ENCODE measurements at regions not wholly inside any gene's neighbourhood (a gene's known extent, or its start where the extent isn't known, plus 50 kb on each side); places are given as distances from the start of the nearest gene placed in this dataset.
A peak's percentile ranks its signal among the peaks of the same experiment; 100 is the strongest.
"Not testable (repeated sequence)": the region's sequence is repeated elsewhere in the genome, so short reads cannot be mapped to it uniquely, and the experiment has no call there.

DNA sequence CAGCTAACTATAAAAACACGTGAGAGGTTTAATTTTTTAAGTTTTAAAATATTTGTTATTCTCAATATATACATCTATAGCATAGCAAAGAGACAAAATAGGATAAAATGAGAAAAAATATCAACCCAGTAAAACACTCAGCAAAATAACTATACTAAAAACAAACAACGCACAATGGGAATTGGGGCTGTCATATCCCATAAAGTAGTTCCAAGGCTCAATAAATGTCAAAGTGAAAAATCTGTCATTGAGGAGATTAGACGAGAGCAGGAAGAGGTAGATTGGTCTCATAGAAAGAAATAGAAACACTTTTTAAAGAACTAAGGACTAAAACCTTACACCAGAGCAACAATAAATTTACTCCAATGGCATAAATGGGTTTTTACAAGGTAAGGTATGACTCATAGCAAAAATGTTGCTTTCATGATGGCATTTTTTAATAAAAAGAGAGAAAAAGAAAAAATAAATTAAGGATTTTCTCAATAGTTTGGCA is 153.7 kb downstream of the EVA1A start:
- H3K4me3 ChIP-seq (ENCODE audit: low read depth, low read length) = no peak overlapping the region
- TF ChIP-seq, protein P1, sequence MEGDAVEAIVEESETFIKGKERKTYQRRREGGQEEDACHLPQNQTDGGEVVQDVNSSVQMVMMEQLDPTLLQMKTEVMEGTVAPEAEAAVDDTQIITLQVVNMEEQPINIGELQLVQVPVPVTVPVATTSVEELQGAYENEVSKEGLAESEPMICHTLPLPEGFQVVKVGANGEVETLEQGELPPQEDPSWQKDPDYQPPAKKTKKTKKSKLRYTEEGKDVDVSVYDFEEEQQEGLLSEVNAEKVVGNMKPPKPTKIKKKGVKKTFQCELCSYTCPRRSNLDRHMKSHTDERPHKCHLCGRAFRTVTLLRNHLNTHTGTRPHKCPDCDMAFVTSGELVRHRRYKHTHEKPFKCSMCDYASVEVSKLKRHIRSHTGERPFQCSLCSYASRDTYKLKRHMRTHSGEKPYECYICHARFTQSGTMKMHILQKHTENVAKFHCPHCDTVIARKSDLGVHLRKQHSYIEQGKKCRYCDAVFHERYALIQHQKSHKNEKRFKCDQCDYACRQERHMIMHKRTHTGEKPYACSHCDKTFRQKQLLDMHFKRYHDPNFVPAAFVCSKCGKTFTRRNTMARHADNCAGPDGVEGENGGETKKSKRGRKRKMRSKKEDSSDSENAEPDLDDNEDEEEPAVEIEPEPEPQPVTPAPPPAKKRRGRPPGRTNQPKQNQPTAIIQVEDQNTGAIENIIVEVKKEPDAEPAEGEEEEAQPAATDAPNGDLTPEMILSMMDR (IDR thresholded peaks at IDR 0.05; ENCODE audit: low read depth, low read length) = no peak

DNA sequence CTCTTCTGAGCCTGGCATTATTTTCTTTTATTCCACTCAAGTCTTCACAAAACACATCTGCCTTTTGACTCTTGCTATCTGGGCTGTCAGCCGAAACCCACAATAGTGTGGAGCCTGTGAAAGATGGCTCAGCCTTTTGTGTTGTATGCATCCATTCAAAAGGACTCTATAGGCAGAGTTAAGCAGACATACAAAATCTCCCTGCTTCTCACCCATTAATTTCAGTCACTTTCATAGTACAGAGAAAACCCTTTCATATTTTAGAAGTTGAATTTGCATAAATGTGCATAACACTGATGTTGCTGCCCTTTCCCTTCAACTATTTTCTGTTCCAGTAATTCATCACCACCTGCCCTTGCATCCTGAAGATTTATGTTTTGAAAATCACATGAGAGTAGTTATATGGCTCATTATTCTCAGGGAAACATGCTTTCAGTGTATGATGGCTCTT is 154.6 kb downstream of the EVA1A start:
- H3K4me3 ChIP-seq (ENCODE audit: low read depth, low read length) = no peak overlapping the region
- TF ChIP-seq, protein P1 (IDR thresholded peaks at IDR 0.05; ENCODE audit: low read depth, low read length) = no peak

DNA sequence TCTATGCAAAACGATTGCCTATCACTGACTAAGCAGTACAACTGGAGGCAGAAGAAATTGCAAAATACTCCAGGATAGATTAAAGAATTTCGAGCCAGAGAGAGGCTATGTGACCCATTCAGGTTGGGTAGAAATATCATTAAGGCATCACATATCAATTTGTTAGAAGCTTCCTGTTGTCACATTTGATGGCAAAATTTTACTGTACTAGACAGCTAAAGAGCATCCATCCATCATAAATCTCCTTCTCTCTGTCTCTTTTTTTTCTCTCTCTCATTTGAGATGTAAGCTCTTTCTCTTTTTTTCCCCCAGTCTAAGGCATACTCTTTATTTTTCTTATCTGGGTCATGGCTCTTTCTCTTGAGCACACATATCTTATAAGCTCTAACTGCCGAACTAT is 155.7 kb downstream of the EVA1A start:
- H3K4me3 ChIP-seq (ENCODE audit: low read depth, low read length) = no peak overlapping the region
- TF ChIP-seq, protein P1 (IDR thresholded peaks at IDR 0.05; ENCODE audit: low read depth, low read length) = no peak

DNA sequence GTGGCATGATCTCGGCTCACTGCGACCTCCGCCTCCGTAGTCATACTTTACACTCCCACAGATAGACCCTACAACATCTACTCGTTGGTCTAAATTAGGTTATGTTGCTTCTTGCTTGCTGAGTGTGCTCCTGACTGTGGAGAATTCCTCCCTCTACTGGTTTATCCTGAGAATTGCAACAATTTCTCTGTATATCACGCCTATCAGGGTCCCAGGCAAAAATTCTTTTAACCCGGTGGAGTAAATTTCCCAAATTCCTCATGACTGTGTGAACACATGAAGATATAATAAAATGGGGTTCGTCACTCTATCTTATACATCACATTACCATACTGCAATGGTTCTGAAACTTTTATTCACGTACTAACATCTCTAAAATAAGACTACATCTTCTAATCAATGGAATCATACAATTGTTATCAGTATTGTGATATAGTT is 156.7 kb downstream of the EVA1A start:
- no peak overlapping the region for H3K4me3 ChIP-seq (ENCODE audit: low read depth, low read length)
- TF ChIP-seq, protein P1 (IDR thresholded peaks at IDR 0.05; ENCODE audit: low read depth, low read length) = peak; percentile 62; the same call in 1 of the 2 replicates

DNA sequence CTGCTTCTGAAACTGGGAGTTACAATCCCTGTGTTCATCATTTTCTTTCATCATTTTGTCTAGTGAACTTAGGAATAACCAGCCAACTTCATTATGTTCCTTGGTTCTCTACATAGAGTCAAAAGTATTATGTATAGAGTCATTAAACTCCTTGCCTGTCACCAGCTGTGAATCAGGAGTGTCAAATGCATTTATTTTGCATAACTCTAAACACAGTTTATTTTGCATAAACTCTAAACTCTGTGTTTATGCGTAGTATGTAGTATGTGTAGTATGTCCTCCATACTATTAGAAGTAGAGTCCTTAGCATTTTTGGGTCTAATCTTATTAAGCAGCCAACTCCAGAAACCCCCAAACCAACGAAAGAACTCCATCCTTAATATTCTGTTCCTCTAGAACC is 164.4 kb downstream of the EVA1A start:
- TF ChIP-seq, protein P1 (IDR thresholded peaks at IDR 0.05; ENCODE audit: low read depth, low read length) = no peak
- H3K4me3 ChIP-seq (ENCODE audit: low read depth, low read length) = no peak overlapping the region

DNA sequence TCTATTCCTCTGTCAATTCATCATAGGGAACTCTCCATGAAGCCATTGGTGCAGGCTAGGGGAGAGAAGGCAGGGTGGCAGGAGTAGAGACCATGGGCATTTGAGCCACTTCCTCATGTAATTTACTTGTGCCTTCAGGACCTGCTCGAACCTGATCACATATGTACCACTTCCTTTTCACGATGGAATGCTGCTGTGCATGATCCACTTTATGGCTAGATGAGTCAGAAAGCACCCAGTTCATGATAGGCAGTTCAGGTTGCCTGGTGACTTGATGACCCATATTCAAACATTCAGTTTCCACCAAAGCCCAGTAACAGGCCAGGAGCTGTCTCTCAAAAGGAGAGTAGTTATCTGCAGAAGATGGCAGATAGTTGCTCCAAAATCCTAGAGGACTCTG is 166.0 kb downstream of the EVA1A start:
- not testable (repeated sequence) for H3K4me3 ChIP-seq (ENCODE audit: low read depth, low read length)

DNA sequence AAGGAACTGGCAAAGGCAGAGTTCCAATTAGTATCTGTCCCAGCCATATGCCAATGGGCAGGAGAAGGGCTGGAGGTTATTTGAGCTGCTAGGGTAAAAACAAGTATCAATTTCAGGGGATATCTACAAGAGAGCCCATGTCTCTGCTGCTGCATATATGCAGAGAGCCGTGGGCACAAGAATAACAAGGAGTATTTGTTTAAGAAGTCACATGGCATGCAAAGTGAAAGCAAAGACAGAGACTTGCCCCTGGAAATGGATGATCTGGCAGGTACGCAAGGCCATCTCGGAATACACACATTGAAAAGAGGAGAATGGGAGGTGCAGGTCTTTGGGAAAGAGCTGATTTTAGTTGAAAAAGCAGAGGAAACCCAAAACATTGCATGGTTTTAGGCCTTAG is 170.6 kb downstream of the EVA1A start:
- H3K4me3 ChIP-seq (ENCODE audit: low read depth, low read length) = no peak overlapping the region

More for the DNA sequence above, 170.6 kb downstream of the EVA1A start:
- TF ChIP-seq, protein P1 (IDR thresholded peaks at IDR 0.05; ENCODE audit: low read depth, low read length) = no peak

Data from WI38 (cell line).